Fibroblast of lung (primary cell): ENCODE measurements at regions not wholly inside any gene's neighbourhood (a gene's known extent, or its start where the extent isn't known, plus 50 kb on each side); places are given as distances from the start of the nearest gene placed in this dataset.

ENCODE experiments used
- DNase-seq, 2 donors: peaks; one replicate each; pipeline versions ENCODE4 v3.0.0 to v3.0.0-alpha.2; 2010; ENCODE audit warnings: low read depth in 2 of 2
- H2AFZ ChIP-seq: 2 replicates; pipeline ENCODE4 v1.5.1; 2012; ENCODE audit warnings: low read length, control low read depth, inconsistent platforms
- H3K27ac ChIP-seq: 2 replicates; pipeline ENCODE4 v1.5.1; 2011; ENCODE audit warnings: low read length, control low read depth; ENCODE audit not compliant: insufficient read depth
- H3K27me3 ChIP-seq: 2 replicates; pipeline ENCODE4 v1.5.1; 2011; ENCODE audit warnings: mild to moderate bottlenecking, low read length; ENCODE audit not compliant: control insufficient read depth, insufficient read depth
- H3K36me3 ChIP-seq: 2 replicates; pipeline ENCODE4 v1.5.1; 2011; ENCODE audit warnings: low read length; ENCODE audit not compliant: control insufficient read depth, insufficient read depth
- H3K4me1 ChIP-seq: 2 replicates; pipeline ENCODE4 v1.5.1; 2011; ENCODE audit warnings: low read length; ENCODE audit not compliant: control insufficient read depth, insufficient read depth; ENCODE audit errors: extremely low read depth
- H3K4me2 ChIP-seq: 2 replicates; pipeline ENCODE4 v1.5.1; 2011; ENCODE audit warnings: low read length, control low read depth; ENCODE audit not compliant: insufficient read depth; ENCODE audit errors: extremely low read depth
- H3K4me3 ChIP-seq, 4 experiments: fragments of 200-600 bp in 1 of 4; sonication (generic) in 1 of 4; replicated peaks in 1 of 4; 2 replicates each; pipeline ENCODE4 v1.5.1; 2011 to 2016; ENCODE audit warnings: low read length in 4 of 4, low read depth in 3 of 4, mild to moderate bottlenecking in 3 of 4, control low read depth in 2 of 4, inconsistent platforms in 1 of 4, mixed read lengths in 1 of 4; ENCODE audit not compliant: insufficient read depth in 1 of 4; ENCODE audit errors: control extremely low read depth in 1 of 4
- H3K79me2 ChIP-seq: 2 replicates; pipeline ENCODE4 v1.5.1; 2012; ENCODE audit warnings: mild to moderate bottlenecking, low read length, inconsistent platforms; ENCODE audit not compliant: control insufficient read depth, insufficient read depth
- H3K9ac ChIP-seq: 2 replicates; pipeline ENCODE4 v1.5.1; 2011; ENCODE audit warnings: mild to moderate bottlenecking, low read length, control low read depth; ENCODE audit not compliant: insufficient read depth
- H3K9me3 ChIP-seq: 2 replicates; pipeline ENCODE4 v1.5.1; 2012; ENCODE audit warnings: low read depth, low read length; ENCODE audit not compliant: control insufficient read depth, insufficient read depth
- H4K20me1 ChIP-seq: 2 replicates; pipeline ENCODE4 v1.5.1; 2011; ENCODE audit warnings: low read length; ENCODE audit not compliant: control insufficient read depth, insufficient read depth; ENCODE audit errors: extremely low read depth
- EZH2 ChIP-seq: IDR thresholded peaks from 2 replicates; pipeline ENCODE4 v1.5.1; 2012; ENCODE audit warnings: low read length, control low read depth, mild to moderate bottlenecking; ENCODE audit errors: missing control alignments
- TF ChIP-seq, protein P1 (sequence below), 2 donors: IDR thresholded peaks in 1 of 2; conservative IDR thresholded peaks in 1 of 2; 1 replicate in 1 of 2; 2 replicates in 1 of 2; pipeline ENCODE4 v1.5.1; 2011 to 2012; ENCODE audit warnings: low read length in 2 of 2, control low read depth in 1 of 2, inconsistent platforms in 1 of 2, low read depth in 1 of 2, mild to moderate bottlenecking in 1 of 2

DNA sequence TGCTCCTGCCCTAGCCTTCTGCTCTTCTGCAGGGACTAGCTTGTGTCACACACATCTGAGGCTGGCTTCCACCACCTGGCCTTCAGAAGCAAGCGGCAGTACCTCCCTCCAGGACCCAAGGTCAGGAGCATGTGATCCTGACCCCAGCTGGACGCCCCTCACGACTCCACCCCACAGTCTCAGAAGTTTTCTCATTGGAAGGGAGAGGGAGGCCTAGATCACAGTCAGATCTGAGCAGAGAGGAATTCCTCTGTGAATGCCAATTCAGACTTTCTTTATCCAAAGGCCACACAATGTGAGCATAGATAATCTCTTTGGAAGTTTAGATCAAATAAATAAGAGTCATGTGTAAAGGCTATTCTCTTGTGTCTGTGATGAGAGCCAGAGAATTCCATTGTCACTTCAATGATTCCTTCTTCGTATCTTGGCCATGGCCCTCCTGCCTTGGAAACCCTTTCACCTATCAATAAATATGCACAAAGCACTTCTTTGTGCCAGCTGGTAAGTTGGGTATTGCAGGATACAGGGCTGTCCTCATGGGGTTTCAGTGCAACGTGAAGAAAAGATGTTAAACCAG, 142.9 kb downstream of the SNX19 start:
- Histone ChIP-seq H3K4me2 (no peak overlapping the region), H3K4me1 (peaks cover 31% of the 10 kb centered on the region), H3K27me3 (no peaks in the 10 kb centered on the region), H3K9ac (no peak overlapping the region), H3K36me3 (no peaks in the 10 kb centered on the region), H2AFZ (no peak overlapping the region), H3K79me2 (no peaks in the 10 kb centered on the region), H4K20me1 (no peaks in the 10 kb centered on the region), H3K27ac (peak overlapping the region; percentile 82), H3K9me3 (no peaks in the 10 kb centered on the region), H3K4me3 (no peak overlapping the region)
- TF ChIP-seq, protein P1, sequence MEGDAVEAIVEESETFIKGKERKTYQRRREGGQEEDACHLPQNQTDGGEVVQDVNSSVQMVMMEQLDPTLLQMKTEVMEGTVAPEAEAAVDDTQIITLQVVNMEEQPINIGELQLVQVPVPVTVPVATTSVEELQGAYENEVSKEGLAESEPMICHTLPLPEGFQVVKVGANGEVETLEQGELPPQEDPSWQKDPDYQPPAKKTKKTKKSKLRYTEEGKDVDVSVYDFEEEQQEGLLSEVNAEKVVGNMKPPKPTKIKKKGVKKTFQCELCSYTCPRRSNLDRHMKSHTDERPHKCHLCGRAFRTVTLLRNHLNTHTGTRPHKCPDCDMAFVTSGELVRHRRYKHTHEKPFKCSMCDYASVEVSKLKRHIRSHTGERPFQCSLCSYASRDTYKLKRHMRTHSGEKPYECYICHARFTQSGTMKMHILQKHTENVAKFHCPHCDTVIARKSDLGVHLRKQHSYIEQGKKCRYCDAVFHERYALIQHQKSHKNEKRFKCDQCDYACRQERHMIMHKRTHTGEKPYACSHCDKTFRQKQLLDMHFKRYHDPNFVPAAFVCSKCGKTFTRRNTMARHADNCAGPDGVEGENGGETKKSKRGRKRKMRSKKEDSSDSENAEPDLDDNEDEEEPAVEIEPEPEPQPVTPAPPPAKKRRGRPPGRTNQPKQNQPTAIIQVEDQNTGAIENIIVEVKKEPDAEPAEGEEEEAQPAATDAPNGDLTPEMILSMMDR (conservative IDR thresholded peaks at IDR 0.05 in 1 of 2, IDR thresholded peaks at IDR 0.05 in 1 of 2; ENCODE audit: low read depth in 1 of 2, low read length in 2 of 2), result no peak
- no peak for TF ChIP-seq EZH2
- no peak for DNase-seq

DNA sequence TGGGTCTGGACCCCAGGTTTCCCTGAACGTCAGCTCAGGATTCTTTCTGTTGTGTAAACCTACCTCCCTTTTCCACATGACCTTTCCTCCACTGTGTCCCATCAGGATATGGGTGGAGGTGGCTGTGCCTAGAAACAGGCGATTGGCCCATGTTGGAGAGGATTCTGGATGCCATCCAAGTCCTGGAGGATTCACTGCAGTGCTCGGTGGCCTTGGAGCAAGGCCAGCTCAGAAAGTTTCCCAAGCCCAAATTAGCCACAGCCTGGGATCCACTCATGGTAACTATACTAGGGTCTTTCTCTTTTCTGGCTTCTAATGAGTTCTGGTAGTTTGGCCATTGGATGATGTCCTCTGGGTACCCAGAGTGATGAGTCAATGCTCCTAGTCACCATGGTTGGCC, 141.6 kb downstream of the SNX19 start:
- Histone ChIP-seq H3K4me3 (no peak overlapping the region), H3K9ac (no peak overlapping the region), H4K20me1 (no peaks in the 10 kb centered on the region), H3K27me3 (no peaks in the 10 kb centered on the region), H3K36me3 (no peaks in the 10 kb centered on the region), H3K27ac (no peak overlapping the region), H3K9me3 (no peaks in the 10 kb centered on the region), H3K4me1 (peaks cover 31% of the 10 kb centered on the region), H3K4me2 (no peak overlapping the region), H2AFZ (no peak overlapping the region), H3K79me2 (no peaks in the 10 kb centered on the region)
- no peak for DNase-seq
- TF ChIP-seq EZH2, result no peak
- TF ChIP-seq, protein P1 (conservative IDR thresholded peaks at IDR 0.05 in 1 of 2, IDR thresholded peaks at IDR 0.05 in 1 of 2; ENCODE audit: low read depth in 1 of 2, low read length in 2 of 2), result no peak

DNA sequence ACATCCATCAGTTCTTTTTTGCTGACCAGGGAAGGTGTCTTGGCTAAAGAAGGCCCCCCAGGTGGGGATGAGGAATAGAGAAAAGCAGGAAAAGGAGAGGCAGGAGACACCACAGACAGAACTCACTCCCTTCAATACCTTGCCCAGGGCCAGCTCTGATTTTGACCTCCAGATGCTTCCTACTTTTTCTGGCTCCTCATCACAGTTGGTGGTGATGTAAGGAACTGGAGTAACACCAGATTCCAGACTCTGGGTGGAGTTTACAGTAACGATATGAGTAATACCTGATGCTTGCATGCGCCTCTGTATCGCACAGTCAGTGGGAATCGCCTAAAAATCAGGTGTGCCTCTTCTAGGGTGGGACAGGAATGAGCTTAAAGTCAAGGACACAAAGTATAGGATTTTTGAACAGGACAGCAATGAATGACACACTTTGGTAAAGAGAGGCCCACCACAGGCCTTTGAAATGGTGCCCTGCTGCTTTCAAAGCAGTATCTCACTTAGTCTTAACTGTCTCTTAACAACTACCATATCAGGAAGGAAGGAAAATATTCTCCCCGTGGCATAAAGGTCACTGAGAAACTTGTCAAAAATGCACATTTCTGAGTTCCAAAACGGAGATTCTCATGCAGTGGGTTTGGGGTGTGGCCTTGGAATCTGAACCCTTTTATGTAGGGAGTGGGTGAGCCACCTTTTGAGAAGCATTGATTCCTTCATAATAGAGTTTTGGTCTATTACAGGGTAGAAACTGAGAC, 140.8 kb downstream of the SNX19 start:
- Histone ChIP-seq H2AFZ (no peak overlapping the region), H3K9me3 (no peaks in the 10 kb centered on the region), H3K4me1 (peaks cover 29% of the 10 kb centered on the region), H3K4me3 (no peak overlapping the region), H3K36me3 (no peaks in the 10 kb centered on the region), H3K79me2 (no peaks in the 10 kb centered on the region), H3K27ac (no peak overlapping the region), H3K4me2 (no peak overlapping the region), H4K20me1 (no peaks in the 10 kb centered on the region), H3K9ac (no peak overlapping the region), H3K27me3 (no peaks in the 10 kb centered on the region)
- DNase-seq, result peak; percentile 66 to 90
- TF ChIP-seq, protein P1 (conservative IDR thresholded peaks at IDR 0.05 in 1 of 2, IDR thresholded peaks at IDR 0.05 in 1 of 2; ENCODE audit: low read depth in 1 of 2, low read length in 2 of 2), result no peak
- no peak for TF ChIP-seq EZH2
